ENCODE measurements at regions not wholly inside any gene's neighbourhood (a gene's known extent, or its start where the extent isn't known, plus 50 kb on each side); places are given as distances from the start of the nearest gene placed in this dataset.

DNA sequence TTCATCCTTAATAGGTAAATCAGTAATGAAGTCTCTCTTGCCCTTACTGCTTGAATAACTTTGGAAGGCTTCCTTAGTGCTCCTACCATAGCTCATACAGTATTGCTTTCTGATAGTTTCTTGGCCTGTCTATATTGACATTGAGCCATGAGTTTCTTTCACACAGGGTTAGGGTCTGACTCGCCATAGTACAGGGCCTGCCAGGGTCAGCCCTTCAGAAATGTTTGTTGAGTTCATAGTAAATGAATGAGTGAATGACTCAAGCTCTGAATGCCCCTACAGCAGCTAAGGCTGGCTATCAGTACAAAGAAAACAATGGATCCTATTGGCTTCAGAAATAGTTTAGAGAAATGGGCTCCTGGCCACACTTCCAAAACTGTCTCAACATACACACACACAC is 65.0 kb upstream of the LRATD1 start:
- BruUV-seq (replicated peaks): no TSS peak
- H3K9me3 ChIP-seq (ENCODE audit: low read length): peaks cover 9% of the 10 kb centered on the region; the same call in 1 of the 2 replicates
- DNase-seq (ENCODE audit: low spot score) (no peak), ATAC-seq (no peak), FAIRE-seq (no peak)
- TF ChIP-seq PTBP1 (IDR thresholded peaks at IDR 0.05; ENCODE audit: low read depth, low read length, poor library complexity, severe bottlenecking) (no peak), ZNF230 (CRISPR knock-in tag; IDR thresholded peaks at IDR 0.05) (no peak), KMT2B (CRISPR knock-in tag; IDR thresholded peaks at IDR 0.05) (no peak), YEATS4 (CRISPR knock-in tag; IDR thresholded peaks at IDR 0.05; ENCODE audit: borderline replicate concordance) (no peak), SATB2 (CRISPR knock-in tag; IDR thresholded peaks at IDR 0.05) (no peak), GABPA (IDR thresholded peaks at IDR 0.05; ENCODE audit: low read depth, low read length) (no peak), GABPA (CRISPR knock-in tag; IDR thresholded peaks at IDR 0.05; ENCODE audit: low read depth) (no peak), TCF12 (IDR thresholded peaks at IDR 0.05) (no peak), TCF12 (CRISPR knock-in tag; IDR thresholded peaks at IDR 0.05) (no peak)
- TF ChIP-seq, protein P1, sequence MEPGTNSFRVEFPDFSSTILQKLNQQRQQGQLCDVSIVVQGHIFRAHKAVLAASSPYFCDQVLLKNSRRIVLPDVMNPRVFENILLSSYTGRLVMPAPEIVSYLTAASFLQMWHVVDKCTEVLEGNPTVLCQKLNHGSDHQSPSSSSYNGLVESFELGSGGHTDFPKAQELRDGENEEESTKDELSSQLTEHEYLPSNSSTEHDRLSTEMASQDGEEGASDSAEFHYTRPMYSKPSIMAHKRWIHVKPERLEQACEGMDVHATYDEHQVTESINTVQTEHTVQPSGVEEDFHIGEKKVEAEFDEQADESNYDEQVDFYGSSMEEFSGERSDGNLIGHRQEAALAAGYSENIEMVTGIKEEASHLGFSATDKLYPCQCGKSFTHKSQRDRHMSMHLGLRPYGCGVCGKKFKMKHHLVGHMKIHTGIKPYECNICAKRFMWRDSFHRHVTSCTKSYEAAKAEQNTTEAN (CRISPR knock-in tag; conservative IDR thresholded peaks at IDR 0.05): no peak
- no peak overlapping the region for H2AFZ ChIP-seq (ENCODE audit: low read length)
- ChIA-PET POLR2A (no interaction called here), CTCF (ENCODE audit: low intra/inter-chr PET ratio, low total read pairs) (no interaction called here)
- H4K20me1 ChIP-seq (ENCODE audit: insufficient read depth, low read length): no peaks in the 10 kb centered on the region
- H3K27me3 ChIP-seq (ENCODE audit: control insufficient read depth in 1 of 2, insufficient read depth in 2 of 2, low read length in 2 of 2): no peaks in the 10 kb centered on the region
- no peak overlapping the region for H3K27ac ChIP-seq (ENCODE audit: extremely low read length, insufficient read depth, low read length)
- intact Hi-C loops (cut with micrococcal nuclease; ENCODE audit: unreplicated experiment): no loop called here
- no peak overlapping the region for H3K9ac ChIP-seq (ENCODE audit: insufficient read depth, low read depth, low read length)
- H3K4me2 ChIP-seq (ENCODE audit: low read depth, low read length): no peak overlapping the region
- in situ Hi-C loops (cut with HindIII; ENCODE audit: extremely low pct_ligation_motif_present, low pct_unique_long_range_greater_than_20kb): no loop called here
- H3K79me2 ChIP-seq (ENCODE audit: insufficient read depth, low read length): no peaks in the 10 kb centered on the region
- H3K4me3 ChIP-seq (replicated peaks in 1 of 3; ENCODE audit: insufficient read depth in 1 of 3, low read depth in 2 of 3, low read length in 3 of 3): no peak overlapping the region
- H3K36me3 ChIP-seq (replicated peaks in 1 of 2; ENCODE audit: control insufficient read depth in 1 of 2, insufficient read depth in 2 of 2, low read length in 2 of 2): no peaks in the 10 kb centered on the region
- WGBS (ENCODE audit: low lambda C conversion rate): 0% methylated on average over 1 of the region's 1 CpG
- no peaks in the 10 kb centered on the region for H3K4me1 ChIP-seq (ENCODE audit: insufficient read depth, low read length)

DNA sequence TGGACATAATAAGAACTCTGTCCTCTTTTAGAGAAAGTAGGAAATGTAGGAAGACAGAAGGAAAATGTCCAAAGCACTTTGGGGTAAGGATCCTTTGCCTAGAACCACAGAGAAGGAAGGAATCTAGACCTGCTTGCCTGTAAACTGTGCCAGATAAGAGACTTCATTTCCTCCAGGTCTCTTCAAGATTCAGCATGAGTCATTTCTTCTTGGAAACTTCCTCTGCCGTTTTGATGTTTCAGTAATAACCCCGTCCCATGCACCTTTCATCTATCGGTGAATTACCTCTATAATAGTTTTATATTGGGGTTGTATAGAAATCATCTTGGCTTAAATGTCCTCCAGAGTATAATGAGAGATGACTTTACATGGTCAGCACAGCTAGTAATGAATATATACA is 63.2 kb upstream of the LRATD1 start:
- in situ Hi-C loops (cut with HindIII; ENCODE audit: extremely low pct_ligation_motif_present, low pct_unique_long_range_greater_than_20kb) (no loop called here), intact Hi-C loops (cut with micrococcal nuclease; ENCODE audit: unreplicated experiment) (no loop called here)
- no peaks in the 10 kb centered on the region for H3K79me2 ChIP-seq (ENCODE audit: insufficient read depth, low read length)
- H3K4me2 ChIP-seq (ENCODE audit: low read depth, low read length): no peak overlapping the region
- no peaks in the 10 kb centered on the region for H3K4me1 ChIP-seq (ENCODE audit: insufficient read depth, low read length)
- FAIRE-seq (no peak), DNase-seq (ENCODE audit: low spot score) (no peak), ATAC-seq (no peak)
- ChIA-PET CTCF (ENCODE audit: low intra/inter-chr PET ratio, low total read pairs) (no interaction called here), POLR2A (no interaction called here)
- H3K9me3 ChIP-seq (ENCODE audit: low read length): peaks cover 9% of the 10 kb centered on the region; the same call in 1 of the 2 replicates
- no peaks in the 10 kb centered on the region for H4K20me1 ChIP-seq (ENCODE audit: insufficient read depth, low read length)
- TF ChIP-seq AHR (CRISPR knock-in tag; IDR thresholded peaks at IDR 0.05): no peak
- no peaks in the 10 kb centered on the region for H3K36me3 ChIP-seq (replicated peaks in 1 of 2; ENCODE audit: control insufficient read depth in 1 of 2, insufficient read depth in 2 of 2, low read length in 2 of 2)
- H2AFZ ChIP-seq (ENCODE audit: low read length): no peak overlapping the region
- no peak overlapping the region for H3K9ac ChIP-seq (ENCODE audit: insufficient read depth, low read depth, low read length)
- no peak overlapping the region for H3K4me3 ChIP-seq (replicated peaks in 1 of 3; ENCODE audit: insufficient read depth in 1 of 3, low read depth in 2 of 3, low read length in 3 of 3)
- no peaks in the 10 kb centered on the region for H3K27me3 ChIP-seq (ENCODE audit: control insufficient read depth in 1 of 2, insufficient read depth in 2 of 2, low read length in 2 of 2)
- 0% methylated on average over 3 of the region's 3 CpGs for WGBS (ENCODE audit: low lambda C conversion rate)
- H3K27ac ChIP-seq (ENCODE audit: extremely low read length, insufficient read depth, low read length): no peak overlapping the region
- no TSS peak for BruUV-seq (replicated peaks)

All from HepG2 (cell line).